GM18505 (cell line): ENCODE measurements at regions not wholly inside any gene's neighbourhood (a gene's known extent, or its start where the extent isn't known, plus 50 kb on each side); places are given as distances from the start of the nearest gene placed in this dataset.
"Not testable (repeated sequence)": the region's sequence is repeated elsewhere in the genome, so short reads cannot be mapped to it uniquely, and the experiment has no call there.

ENCODE experiments used
- ATAC-seq: cut with Tn5 transposase; IDR thresholded peaks from one replicate; pipeline ENCODE4 v1.9.1; 2021; ENCODE audit not compliant: unreplicated experiment
- POLR2A ChIP-seq: IDR thresholded peaks from 4 replicates; pipeline ENCODE4 v1.6.1; 2011; ENCODE audit warnings: borderline replicate concordance; ENCODE audit not compliant: insufficient read depth, insufficient read length; ENCODE audit errors: extremely low read depth

DNA sequence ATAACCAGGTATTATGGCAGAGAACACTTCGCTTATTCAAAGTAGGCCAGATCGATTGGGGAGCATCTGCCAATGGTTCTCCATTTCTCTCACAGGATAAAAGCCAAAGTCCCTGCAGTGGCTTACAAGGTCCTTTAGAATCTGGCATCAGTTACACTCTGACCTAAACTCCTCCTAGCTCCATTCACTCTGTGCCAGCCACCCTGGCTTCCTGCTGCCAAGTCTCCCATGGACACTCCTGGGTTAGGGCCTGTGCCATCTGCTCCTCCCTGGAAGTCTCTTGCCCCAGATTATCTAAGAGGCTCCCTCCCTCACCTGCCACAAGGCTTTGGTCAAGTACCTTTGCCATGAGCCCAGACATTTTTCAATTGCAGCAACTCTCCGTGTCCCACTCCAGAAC is 649.2 kb downstream of the DACH1 start:
- ATAC-seq: no peak
- TF ChIP-seq POLR2A: no peak

DNA sequence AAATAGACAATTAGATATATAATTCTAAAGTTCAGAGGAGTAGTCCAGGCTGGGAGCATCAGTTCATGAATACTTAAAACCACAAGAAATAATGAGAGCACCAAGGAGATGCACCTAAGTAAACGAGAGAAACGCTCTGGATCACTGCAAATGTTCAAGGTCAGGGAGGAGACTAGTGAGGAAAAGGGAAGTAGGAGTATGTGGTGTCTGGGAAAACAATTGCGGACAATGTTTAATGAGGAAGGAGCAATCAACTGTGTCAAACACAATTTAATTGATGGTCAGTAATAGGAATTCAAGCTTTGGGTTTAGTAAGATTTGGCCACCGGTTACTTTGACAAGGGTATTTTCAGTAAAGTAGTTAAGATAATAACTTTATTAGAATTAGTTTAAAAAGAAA is 652.2 kb downstream of the DACH1 start:
- TF ChIP-seq POLR2A: no peak
- ATAC-seq: no peak

DNA sequence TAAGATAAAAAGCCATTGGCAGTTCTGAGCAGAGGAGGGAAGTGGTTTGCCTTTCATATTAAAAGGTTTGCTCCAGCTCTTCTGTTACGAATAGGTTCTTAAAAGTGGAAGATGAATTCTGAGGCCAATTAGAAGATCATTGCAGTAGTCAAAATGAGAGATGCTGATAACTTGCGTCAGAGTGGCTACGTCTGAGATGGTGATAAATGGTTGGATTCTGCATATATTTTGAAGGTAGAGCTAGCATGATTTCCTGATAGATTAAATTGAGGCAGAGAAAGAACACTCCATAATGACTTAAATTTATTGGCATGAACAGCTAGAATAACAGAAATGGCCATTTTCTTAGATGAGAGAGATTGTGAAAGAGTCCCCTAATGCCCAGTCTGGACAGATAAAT is 652.6 kb downstream of the DACH1 start:
- ATAC-seq: no peak
- TF ChIP-seq POLR2A: no peak

DNA sequence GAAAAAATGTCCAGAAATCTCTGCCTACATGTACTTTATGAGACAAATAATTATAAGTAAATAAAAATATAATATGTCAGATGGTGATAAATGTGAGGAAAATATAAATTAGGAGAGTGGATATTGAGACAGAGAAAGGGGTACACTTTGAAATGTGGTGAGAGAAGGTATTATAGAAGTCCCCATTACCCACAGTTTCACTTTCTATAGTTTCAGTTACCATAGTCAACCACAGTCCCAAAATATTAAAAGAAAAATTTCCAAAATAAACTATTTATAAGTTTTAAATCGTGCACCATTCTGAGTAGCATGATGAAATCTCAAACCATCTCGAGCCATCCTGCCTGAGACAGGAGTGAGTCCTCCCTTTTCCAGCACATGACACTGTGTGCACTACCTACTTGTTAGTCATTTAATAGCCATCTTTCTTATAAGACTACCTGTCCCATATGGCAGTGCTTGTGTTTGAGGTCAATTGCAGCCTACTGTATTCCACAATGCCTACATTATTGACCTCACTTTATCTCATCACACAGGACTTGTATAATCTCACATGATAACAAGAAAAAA is 653.7 kb downstream of the DACH1 start:
- TF ChIP-seq POLR2A: no peak
- ATAC-seq: peak; percentile 55

DNA sequence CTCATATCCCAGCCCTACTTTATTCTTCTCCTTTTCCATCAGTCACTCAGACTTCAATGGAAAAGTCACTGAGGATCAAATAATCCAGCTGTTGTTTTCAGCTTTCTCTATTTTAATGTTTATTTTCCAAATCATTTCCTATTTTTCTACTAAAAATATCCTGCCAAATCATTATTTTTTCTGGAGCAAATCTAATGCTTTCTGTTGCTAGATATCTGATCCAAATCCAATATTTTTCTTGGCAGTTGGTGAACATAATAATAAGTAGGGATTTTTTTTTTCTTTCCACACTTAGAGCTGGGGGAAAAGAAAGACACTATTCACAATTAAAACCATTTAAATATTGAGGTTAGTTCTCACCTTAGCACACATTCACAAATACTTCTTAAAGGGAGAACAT is 656.1 kb downstream of the DACH1 start:
- no peak for ATAC-seq
- no peak for TF ChIP-seq POLR2A

DNA sequence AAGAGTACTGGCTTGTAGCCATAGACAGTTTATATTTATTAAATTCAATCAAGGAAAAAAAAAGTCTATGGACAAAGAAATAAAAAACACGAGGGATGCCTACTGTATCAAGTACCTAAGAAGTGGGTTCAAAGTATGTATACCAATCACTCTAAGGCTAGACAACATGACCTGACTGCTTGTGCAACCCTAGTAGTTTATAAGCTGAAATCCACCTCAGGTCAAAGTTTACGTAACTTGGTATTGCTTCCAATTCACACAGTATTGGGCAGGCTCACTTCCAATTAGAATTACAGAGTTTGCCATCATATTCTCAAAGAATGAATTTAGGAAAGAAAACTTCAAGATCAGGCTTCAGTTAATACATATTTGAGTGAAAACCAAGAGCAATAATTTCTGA is 657.8 kb downstream of the DACH1 start:
- TF ChIP-seq POLR2A: no peak
- ATAC-seq: no peak

DNA sequence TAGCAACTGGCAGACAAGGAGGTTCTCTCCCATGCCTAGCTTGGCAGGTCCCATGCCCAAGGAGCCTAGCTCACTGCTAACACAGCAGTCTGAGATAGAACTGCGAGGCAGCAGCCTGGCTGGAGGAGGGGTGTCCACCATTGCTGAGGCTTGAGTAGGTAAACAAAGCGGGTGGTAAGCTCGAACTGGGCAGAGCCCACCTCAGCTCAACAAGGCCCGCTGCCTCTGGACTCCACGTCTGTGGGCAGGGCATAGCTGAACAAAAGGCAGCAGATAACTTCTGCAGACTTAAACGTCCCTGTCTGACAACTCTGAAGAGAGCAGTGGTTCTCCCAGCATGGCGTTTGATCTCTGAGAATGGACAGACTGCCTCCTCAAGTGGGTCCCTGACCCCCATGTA is 682.4 kb downstream of the DACH1 start:
- ATAC-seq: not testable (repeated sequence)

DNA sequence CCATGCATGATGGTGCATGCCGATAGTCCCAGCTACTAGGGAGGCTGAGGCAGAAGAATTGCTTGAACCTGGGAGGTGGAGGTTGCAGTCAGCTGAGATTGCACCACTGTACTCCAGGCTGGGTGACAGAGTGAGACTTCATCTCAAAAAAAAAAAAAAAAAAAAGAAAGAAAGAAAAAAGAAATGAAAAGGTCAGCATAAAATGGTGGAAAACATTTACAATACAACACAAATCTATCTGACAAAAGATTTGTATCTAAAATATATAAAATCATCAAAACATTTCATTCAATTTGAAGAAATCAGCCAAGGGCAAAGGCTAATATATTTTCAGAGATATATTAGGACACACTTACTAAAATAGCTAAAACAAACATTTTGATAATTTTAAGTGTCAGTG is 683.7 kb downstream of the DACH1 start:
- ATAC-seq: not testable (repeated sequence)

DNA sequence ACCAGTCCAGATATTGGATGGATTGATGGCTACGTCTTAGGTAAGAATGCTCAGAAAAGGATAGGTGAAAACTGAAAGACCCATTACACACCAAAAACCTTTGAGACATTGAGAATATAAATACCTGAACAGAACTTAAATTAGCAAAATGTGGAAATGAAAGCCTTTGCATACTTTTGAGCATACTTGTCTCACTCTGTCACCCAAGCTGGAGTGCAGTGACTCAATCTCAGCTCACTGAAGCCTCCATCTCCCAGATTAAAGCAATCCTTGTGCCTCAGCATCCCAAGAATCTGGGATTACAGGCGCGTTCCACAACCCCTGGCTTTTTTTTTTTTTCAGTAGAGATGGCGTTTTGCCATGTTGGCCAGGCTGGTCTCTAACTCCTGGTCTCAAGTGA is 695.3 kb downstream of the DACH1 start:
- no peak for ATAC-seq
- no peak for TF ChIP-seq POLR2A

DNA sequence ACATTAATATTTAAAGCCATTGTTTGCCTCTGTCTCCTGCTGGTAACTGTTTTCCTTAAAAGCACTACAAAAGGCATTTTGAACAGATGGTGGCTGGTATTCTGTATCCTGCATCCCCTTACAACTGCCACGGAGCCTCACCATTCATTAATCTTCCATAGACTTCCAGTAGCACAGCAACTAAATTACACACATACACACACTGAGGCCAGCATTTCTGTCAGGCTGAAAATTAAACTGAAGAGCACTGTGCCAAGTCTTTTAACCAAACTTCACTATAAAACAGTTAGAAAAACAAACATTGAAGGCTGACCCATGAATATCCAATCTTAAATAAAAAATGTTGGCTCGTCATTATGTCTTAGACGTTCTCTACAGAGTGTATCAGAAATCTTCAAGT is 697.8 kb downstream of the DACH1 start:
- TF ChIP-seq POLR2A: no peak
- no peak for ATAC-seq

DNA sequence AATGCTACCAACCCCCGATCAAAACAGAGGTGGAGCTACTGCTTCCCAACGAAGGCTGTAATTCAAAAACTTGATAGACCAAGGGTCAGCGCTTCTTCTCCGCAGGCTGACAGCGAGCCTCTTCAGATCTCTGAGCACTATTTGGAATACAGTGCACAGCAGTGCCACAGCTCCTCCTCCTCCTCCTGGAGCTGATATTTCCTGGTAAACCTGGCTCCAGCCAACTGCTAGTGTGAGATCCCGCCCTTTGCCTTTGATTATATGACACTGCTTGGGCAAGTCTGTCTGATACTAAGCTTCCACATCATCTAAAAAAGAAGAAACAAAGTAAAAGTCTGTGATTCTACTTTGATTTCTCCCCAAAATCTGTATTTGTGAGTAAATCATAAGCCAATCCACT is 710.5 kb downstream of the DACH1 start:
- no peak for ATAC-seq
- no peak for TF ChIP-seq POLR2A

DNA sequence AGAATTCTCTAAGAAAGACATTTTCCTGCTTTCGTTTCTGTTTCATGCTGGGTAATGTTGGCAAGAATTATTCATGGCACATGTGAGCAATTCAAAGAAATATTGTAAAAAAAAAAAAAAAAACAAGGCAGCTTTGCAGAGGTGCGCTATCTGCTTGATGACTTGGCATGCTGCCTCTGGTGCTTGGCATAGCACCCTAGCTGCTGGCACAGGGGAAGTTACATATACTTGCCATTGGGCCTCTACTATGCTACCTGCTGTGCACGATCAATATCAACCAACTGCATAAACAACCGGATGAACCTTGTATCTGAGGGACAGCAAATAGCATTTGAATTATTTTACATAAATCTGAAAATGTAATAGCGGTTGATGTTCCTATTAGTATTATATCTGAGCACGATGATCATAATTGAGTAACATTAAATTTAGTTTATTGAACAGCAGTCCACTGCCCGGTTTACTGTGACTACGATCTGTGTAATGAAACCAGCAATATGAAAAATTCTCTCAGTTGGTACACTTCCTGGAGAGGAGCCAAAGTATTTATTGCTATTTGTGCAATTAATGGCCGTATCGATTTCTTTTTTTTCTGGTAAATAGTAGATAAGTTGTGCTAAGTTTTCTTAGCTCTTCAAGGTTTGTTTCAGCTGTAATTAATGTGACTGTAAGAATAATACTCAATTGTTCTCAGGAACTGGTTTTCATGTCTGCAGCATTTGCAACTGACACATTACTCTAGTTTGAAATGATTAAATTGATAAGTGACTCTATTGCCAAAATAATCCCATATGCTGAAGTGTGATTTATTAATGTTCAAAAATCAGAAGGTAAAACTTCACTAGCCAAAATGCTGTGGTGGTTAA is 717.3 kb downstream of the DACH1 start:
- no peak for ATAC-seq
- TF ChIP-seq POLR2A: no peak

DNA sequence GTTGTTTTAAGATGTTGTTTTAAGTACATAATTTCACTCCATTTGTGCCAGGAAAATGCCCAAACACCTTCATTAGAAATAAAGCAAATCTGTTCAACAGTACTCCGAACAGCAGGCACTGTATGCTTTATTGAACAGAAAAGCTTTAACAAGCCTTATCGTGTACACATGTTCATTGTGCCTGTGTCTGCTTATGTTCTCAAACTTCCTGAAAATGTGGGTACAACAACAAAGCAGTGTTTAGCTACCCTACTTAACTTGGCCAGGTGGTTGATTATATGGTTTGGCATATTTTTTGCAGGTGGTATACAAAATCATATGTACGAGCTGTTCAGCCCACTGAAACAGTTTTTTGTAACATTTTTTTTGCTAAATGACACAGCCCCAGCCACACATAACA is 718.0 kb downstream of the DACH1 start:
- no peak for TF ChIP-seq POLR2A
- ATAC-seq: no peak

DNA sequence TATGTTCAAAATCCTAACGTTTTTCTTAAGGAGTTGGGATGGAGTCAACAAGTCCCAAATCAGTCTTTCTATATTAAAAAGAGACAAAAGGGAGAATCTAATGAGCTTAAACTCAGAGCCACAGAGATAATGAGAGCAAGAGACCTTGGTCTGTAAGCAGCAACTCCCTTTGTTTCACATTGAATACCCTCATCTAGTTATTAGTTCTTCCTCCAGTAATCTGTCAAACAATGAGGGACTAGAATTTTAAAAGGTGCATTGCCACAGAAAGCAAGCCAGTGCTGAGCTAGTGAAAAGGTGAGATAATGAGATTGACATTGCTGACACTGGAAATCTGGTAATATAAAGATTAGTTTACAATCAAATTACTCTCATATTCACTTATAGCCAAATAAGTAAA is 718.6 kb downstream of the DACH1 start:
- no peak for ATAC-seq
- TF ChIP-seq POLR2A: no peak

DNA sequence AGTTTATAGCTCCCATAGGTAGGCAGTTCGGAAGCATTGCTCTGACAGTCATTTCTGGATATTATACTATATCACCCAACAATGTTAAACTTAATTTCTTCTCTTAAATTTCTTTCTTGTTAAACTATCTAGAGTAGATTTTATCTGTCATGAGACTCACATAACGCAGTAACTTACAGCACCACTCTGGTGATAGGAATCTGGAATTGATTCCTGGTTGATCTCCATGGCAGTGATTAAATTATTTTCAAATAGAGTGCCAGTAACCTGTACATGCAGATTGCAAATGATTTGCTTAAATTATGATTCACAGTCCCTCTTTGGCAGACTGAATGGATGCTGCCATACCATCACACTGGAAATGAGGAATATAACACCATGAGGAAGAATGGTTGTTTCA is 722.1 kb downstream of the DACH1 start:
- no peak for TF ChIP-seq POLR2A
- ATAC-seq: no peak
